GM23338 (cell line): ENCODE measurements at regions not wholly inside any gene's neighbourhood (a gene's known extent, or its start where the extent isn't known, plus 50 kb on each side); places are given as distances from the start of the nearest gene placed in this dataset.

Experiments
- ATAC-seq: fragments of 200-7000 bp; cut with Tn5 transposase; 3 replicates; pipeline ENCODE4 v1.9.1; 2020
- DNase-seq: peaks from one replicate; pipeline ENCODE4 v3.0.0-alpha.2; 2015; ENCODE audit warnings: low spot score
- H2AFZ ChIP-seq: fragments of 200-600 bp; sonication (generic); 2 replicates; pipeline ENCODE4 v1.8.0; 2016; ENCODE audit warnings: antibody characterized with exemption, mild to moderate bottlenecking, moderate library complexity
- H3F3A ChIP-seq: fragments of 200-600 bp; sonication (generic); replicated peaks from 2 replicates; pipeline ENCODE4 v1.8.0; 2017; ENCODE audit warnings: antibody characterized with exemption, mixed run types, low read depth
- H3K27ac ChIP-seq: fragments of 200-600 bp; sonication (generic); 2 replicates; pipeline ENCODE4 v1.6.1; 2016; ENCODE audit warnings: low read depth
- H3K27me3 ChIP-seq: fragments of 200-600 bp; sonication (generic); 2 replicates; pipeline ENCODE4 v1.8.0; 2016; ENCODE audit warnings: mild to moderate bottlenecking, mixed run types, moderate library complexity; ENCODE audit not compliant: insufficient read depth
- H3K36me3 ChIP-seq: fragments of 200-600 bp; sonication (generic); 2 replicates; pipeline ENCODE4 v1.8.0; 2016; ENCODE audit warnings: mild to moderate bottlenecking; ENCODE audit not compliant: insufficient read depth
- H3K4me1 ChIP-seq: fragments of 200-600 bp; sonication (generic); 2 replicates; pipeline ENCODE4 v1.8.0; 2016; ENCODE audit warnings: mild to moderate bottlenecking, moderate library complexity; ENCODE audit not compliant: insufficient read depth
- H3K4me2 ChIP-seq: fragments of 200-600 bp; sonication (generic); 2 replicates; pipeline ENCODE4 v1.7.1; 2017; ENCODE audit warnings: mixed run types
- H3K4me3 ChIP-seq: fragments of 200-600 bp; sonication (generic); 2 replicates; pipeline ENCODE4 v1.6.1; 2016; ENCODE audit warnings: mixed run types
- H3K79me2 ChIP-seq: fragments of 200-600 bp; sonication (generic); replicated peaks from 2 replicates; pipeline ENCODE4 v1.8.0; 2017; ENCODE audit warnings: mild to moderate bottlenecking; ENCODE audit not compliant: insufficient read depth
- H3K9me2 ChIP-seq: fragments of 200-600 bp; sonication (generic); 2 replicates; pipeline ENCODE4 v1.8.0; 2017; ENCODE audit not compliant: insufficient read depth
- H4K20me1 ChIP-seq: fragments of 200-600 bp; sonication (generic); replicated peaks from 2 replicates; pipeline ENCODE4 v1.8.0; 2017; ENCODE audit warnings: mild to moderate bottlenecking; ENCODE audit not compliant: insufficient read depth
- H3K27ac Mint-ChIP-seq: 2 replicates; pipeline ENCODE4 v1.8.0; 2020; ENCODE audit warnings: inconsistent platforms, mild to moderate bottlenecking, moderate library complexity, mixed read lengths
- H3K27me3 Mint-ChIP-seq: 3 replicates; pipeline ENCODE4 v1.8.0; 2022; ENCODE audit warnings: low read depth, mild to moderate bottlenecking, moderate library complexity, mixed read lengths, inconsistent platforms; ENCODE audit not compliant: insufficient read depth, poor library complexity
- H3K36me3 Mint-ChIP-seq: 3 replicates; pipeline ENCODE4 v1.8.0; 2021; ENCODE audit warnings: low read depth, mild to moderate bottlenecking, inconsistent platforms, moderate library complexity, mixed read lengths
- H3K4me1 Mint-ChIP-seq: 3 replicates; pipeline ENCODE4 v1.8.0; 2020; ENCODE audit warnings: mild to moderate bottlenecking, inconsistent platforms, mixed read lengths
- H3K4me3 Mint-ChIP-seq: 3 replicates; pipeline ENCODE4 v1.8.0; 2021; ENCODE audit warnings: moderate library complexity, mild to moderate bottlenecking, inconsistent platforms, mixed read lengths
- H3K9me3 Mint-ChIP-seq: 3 replicates; pipeline ENCODE4 v1.8.0; 2020; ENCODE audit warnings: moderate library complexity, mild to moderate bottlenecking, inconsistent platforms, mixed read lengths
- CTCF ChIP-seq, 2 experiments: fragments of 200-600 bp in 1 of 2; sonication (generic) in 1 of 2; conservative IDR thresholded peaks; 2 replicates each; pipeline versions ENCODE4 v1.5.1 to v1.6.1; 2016 to 2017; ENCODE audit warnings: antibody characterized with exemption in 2 of 2, low read depth in 2 of 2, mild to moderate bottlenecking in 2 of 2, moderate library complexity in 1 of 2
- ETS1 ChIP-seq: IDR thresholded peaks from 2 replicates; pipeline ENCODE4 v1.6.1; 2016; ENCODE audit warnings: antibody characterized with exemption
- EZH2 ChIP-seq: fragments of 200-600 bp; sonication (generic); IDR thresholded peaks from one replicate; pipeline ENCODE4 v1.8.0; 2017; ENCODE audit warnings: antibody characterized with exemption, mild to moderate bottlenecking, low read depth; ENCODE audit not compliant: unreplicated experiment
- EZH2phosphoT487 ChIP-seq: fragments of 200-600 bp; sonication (generic); IDR thresholded peaks from one replicate; pipeline ENCODE4 v1.8.1; 2018; ENCODE audit warnings: antibody characterized with exemption; ENCODE audit not compliant: unreplicated experiment
- JUNB ChIP-seq: IDR thresholded peaks from one replicate; pipeline ENCODE4 v1.6.1; 2016; ENCODE audit warnings: antibody characterized with exemption; ENCODE audit not compliant: unreplicated experiment
- NANOG ChIP-seq: IDR thresholded peaks from 2 replicates; pipeline ENCODE4 v1.6.1; 2016; ENCODE audit warnings: antibody characterized with exemption, borderline replicate concordance
- POLR2AphosphoS5 ChIP-seq: IDR thresholded peaks from 2 replicates; pipeline ENCODE4 v1.6.1; 2016; ENCODE audit warnings: antibody characterized with exemption, low read depth
- REST ChIP-seq: IDR thresholded peaks from one replicate; pipeline ENCODE4 v1.6.1; 2018; ENCODE audit warnings: antibody characterized with exemption; ENCODE audit not compliant: unreplicated experiment
- STAT1 ChIP-seq: IDR thresholded peaks from one replicate; pipeline ENCODE4 v1.6.1; 2016; ENCODE audit warnings: antibody characterized with exemption; ENCODE audit not compliant: unreplicated experiment
- ZNF114 ChIP-seq: fragments of 250-450 bp; sonication (Bioruptor Pico); IDR thresholded peaks from 2 replicates; pipeline ENCODE4 v1.5.0; 2020; ENCODE audit warnings: mild to moderate bottlenecking, moderate library complexity
- ZNF331 ChIP-seq: fragments of 250-450 bp; sonication (Bioruptor Pico); IDR thresholded peaks from 2 replicates; pipeline ENCODE4 v1.5.0; 2020; ENCODE audit warnings: low read depth, mild to moderate bottlenecking, moderate library complexity
- ZNF462 ChIP-seq: fragments of 250-450 bp; sonication (Bioruptor Pico); IDR thresholded peaks from 2 replicates; pipeline ENCODE4 v1.5.0; 2020; ENCODE audit warnings: mild to moderate bottlenecking, moderate library complexity

GRCh38 chrX:131910586-131910985 lies 112.5 kb upstream of the STK26 start:
- ATAC-seq: no peak
- Histone ChIP-seq H3K27me3 (no peaks in the 10 kb centered on the region), H3K36me3 (no peaks in the 10 kb centered on the region), H3K4me1 (no peaks in the 10 kb centered on the region), H3K27ac (no peak overlapping the region), H3K9me2 (no peaks in the 10 kb centered on the region), H3K4me2 (no peak overlapping the region), H3K4me3 (no peak overlapping the region), H4K20me1 (no peaks in the 10 kb centered on the region), H3F3A (no peaks in the 10 kb centered on the region), H3K79me2 (no peaks in the 10 kb centered on the region), H2AFZ (no peak overlapping the region)
- no peak for TF ChIP-seq EZH2phosphoT487
- TF ChIP-seq JUNB: no peak
- TF ChIP-seq CTCF (conservative IDR thresholded peaks at IDR 0.05; ENCODE audit: low read depth in 2 of 2): no peak
- no peak for TF ChIP-seq EZH2
- TF ChIP-seq NANOG: no peak
- no peak for TF ChIP-seq ZNF331
- TF ChIP-seq STAT1: no peak
- TF ChIP-seq ZNF462: no peak
- TF ChIP-seq ETS1: no peak
- TF ChIP-seq ZNF114 (CRISPR knock-in tag): no peak
- TF ChIP-seq REST: no peak
- no peak for TF ChIP-seq POLR2AphosphoS5
- H3K9me3 Mint-ChIP-seq: no peaks in the 10 kb centered on the region
- no peak overlapping the region for H3K27ac Mint-ChIP-seq
- no peaks in the 10 kb centered on the region for H3K36me3 Mint-ChIP-seq
- DNase-seq: no peak
- no peaks in the 10 kb centered on the region for H3K27me3 Mint-ChIP-seq
- H3K4me3 Mint-ChIP-seq: no peak overlapping the region
- H3K4me1 Mint-ChIP-seq: no peaks in the 10 kb centered on the region
